ENCODE measurements at regions not wholly inside any gene's neighbourhood (a gene's known extent, or its start where the extent isn't known, plus 50 kb on each side); places are given as distances from the start of the nearest gene placed in this dataset.

DNA sequence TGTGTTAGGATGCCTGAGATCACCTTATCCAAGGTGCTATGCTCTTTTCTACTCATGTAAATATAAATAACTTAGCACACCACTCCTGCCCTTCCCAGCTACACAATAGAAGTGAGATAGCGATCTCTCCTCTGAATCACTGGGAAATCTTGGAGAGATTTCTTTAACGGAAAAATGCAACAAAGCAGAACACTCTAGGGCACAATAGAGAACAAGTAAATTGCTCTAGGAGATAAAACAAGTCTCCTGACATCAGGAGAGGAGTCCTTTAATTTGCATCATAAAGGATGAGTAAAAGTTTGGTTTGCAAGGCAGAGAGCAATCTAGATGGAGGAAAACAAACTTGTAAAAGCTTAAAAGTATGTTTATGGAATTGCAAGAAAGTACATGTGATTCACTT lies 224.1 kb downstream of the PAX3 start:
- DNase-seq (no peak), ATAC-seq (no peak)

DNA sequence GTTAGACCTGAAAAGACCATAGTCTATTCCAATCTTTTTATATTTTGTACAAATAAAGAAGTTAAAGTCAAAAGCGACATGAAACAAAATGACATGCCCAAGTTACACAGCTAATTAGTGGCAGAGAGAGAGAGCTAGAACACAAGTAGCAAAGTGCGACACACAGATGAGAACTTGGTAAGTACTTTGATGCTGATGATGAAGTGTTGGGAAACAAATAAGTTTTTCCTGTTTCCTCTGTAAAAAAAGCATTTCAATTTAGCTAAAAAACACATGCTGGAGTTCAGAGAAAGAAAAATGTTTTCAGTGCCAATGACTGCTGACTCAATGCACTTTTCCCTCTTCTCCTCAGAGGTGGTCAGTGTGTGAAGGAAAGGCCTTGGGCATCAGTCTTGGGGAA lies 226.9 kb downstream of the PAX3 start:
- ATAC-seq = no peak
- DNase-seq = no peak
- intact Hi-C loops (cut with micrococcal nuclease) = no loop called here

More for the DNA sequence above, 224.1 kb downstream of the PAX3 start:
- intact Hi-C loops (cut with micrococcal nuclease) = no loop called here

DNA sequence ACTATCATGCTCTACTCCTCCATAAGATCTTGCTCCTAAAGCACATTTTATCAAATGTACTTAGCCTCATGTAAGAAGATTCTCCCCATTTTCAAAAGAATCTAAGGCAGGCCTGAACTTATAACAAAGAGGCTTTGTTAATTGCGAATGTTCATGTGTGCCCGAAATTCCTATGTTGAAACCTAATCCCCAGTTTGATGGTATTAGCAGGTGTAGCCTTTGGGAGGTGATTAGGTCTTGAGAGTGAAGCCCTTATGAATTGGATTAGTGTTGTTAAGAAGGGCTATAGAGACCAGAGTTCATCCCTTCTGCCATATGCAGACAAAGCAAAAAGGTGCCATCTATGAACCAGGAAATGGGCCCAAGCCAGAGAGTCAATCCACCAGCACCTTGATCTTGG lies 234.5 kb downstream of the PAX3 start:
- DNase-seq (no peak), ATAC-seq (no peak)
- intact Hi-C loops (cut with micrococcal nuclease) = no loop called here

DNA sequence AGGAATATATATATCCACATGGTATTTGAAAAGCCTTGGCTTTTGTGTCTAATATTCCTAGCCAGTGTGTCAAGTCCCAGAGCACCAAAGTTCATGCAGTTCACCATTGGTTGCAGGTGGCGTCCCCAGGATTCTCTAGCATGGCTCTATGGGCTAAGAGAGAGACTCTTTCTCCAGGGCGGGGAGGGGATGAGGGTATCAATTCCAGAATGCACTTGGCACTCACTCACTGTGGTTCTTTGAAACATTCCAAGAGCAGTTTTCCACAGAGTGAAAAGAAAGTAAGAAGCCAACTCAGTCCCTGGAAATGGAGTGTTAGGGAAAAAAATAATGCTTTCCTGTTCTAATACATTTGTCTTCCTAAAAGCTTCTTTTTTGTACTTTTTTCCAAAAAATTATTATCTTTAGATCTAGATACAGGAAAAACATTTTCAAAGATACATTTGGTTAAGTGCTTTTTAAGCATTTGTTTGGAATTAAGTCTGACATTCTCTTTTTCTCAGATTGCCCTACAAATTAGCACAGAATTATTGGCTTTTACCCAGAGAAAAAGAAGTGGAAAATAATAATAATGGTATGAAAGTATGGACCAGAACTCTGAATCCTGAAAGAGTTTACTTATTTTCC lies 239.9 kb downstream of the PAX3 start:
- ATAC-seq (peak; percentile 48), DNase-seq (no peak)
- intact Hi-C loops (cut with micrococcal nuclease) = loop anchor here (5.0 kb wide), 1 partner anchor 258 kb away; no protein-coding TSS in a partner anchor

DNA sequence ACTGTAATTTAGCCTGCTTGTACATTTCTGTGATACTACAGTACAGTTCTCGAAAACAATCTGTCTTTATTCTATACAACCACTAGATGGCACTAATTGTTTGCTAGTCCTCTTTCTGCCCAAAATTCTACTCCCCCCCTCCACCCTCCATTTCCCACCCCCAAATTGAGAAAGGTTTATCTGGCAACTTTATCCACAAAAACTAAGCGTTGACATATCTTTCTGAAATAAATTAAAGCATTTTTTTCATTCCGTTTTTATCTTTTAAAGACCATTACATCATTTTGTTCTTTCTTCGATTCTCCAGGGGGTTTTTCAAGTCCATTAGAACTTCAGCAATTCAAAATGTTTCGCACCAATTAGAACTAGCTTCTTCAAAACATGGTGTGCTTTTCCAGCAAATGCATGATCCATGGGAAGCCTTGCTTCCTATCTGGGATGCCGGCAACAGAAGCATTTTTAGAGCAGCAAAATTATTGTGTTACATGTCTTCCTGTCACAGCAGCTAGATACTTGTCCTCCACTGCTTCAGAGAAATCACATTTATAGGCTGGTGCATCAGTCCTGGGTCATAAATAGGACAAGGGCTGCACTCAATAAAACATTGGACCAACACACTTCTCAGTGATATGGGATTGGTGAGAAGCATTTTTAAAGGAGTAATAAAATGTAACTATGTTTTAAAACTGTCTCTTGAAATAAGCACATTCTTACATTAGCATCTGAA lies 241.3 kb downstream of the PAX3 start:
- intact Hi-C loops (cut with micrococcal nuclease) = loop anchor here (5.0 kb wide), 1 partner anchor 260 kb away; no protein-coding TSS in a partner anchor
- DNase-seq (no peak), ATAC-seq (peak; percentile 81)

DNA sequence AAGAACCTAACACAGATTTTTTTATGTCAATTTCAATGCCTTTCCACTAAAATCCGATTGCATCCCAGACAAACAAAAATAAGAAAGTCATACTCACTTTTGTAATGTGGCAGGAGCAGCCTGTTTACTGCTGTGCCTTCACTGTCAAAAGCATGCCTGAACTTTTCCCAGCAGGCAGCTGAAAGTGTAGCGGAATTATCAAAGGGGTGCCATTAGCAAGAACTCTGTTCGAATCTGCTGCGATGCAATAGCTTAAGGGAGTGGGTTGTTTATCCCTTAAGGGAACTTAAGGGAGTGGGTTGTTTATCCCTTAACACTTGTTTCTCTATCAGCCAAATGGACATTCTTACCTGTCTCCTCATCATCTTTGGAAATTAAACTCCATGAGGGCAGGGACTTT lies 243.5 kb downstream of the PAX3 start:
- ATAC-seq = no peak
- intact Hi-C loops (cut with micrococcal nuclease) = loop anchor here (5.0 kb wide), 1 partner anchor 262 kb away; no protein-coding TSS in a partner anchor

DNA sequence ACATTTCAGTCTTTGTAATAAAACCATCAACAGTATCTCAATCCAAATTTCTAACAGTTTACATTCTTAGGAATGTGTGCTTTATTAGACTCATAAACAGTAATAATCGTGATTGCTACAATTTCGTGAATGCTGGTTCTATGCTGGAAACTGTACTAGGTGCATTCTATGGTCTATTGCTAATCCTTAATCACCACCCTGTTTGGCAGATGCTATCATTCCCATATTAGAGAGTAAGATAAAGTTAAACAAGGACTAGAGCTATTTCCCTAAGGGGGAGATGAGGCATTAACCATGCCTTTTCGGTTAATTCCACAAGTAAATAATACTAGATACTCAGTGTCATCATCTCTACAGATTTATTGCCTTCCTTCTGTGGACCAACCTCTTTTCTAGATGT lies 244.0 kb downstream of the PAX3 start:
- intact Hi-C loops (cut with micrococcal nuclease) = loop anchor here (5.0 kb wide), 1 partner anchor 262 kb away; no protein-coding TSS in a partner anchor
- ATAC-seq (no peak), DNase-seq (no peak)

More for the DNA sequence above, 243.5 kb downstream of the PAX3 start:
- DNase-seq = no peak

DNA sequence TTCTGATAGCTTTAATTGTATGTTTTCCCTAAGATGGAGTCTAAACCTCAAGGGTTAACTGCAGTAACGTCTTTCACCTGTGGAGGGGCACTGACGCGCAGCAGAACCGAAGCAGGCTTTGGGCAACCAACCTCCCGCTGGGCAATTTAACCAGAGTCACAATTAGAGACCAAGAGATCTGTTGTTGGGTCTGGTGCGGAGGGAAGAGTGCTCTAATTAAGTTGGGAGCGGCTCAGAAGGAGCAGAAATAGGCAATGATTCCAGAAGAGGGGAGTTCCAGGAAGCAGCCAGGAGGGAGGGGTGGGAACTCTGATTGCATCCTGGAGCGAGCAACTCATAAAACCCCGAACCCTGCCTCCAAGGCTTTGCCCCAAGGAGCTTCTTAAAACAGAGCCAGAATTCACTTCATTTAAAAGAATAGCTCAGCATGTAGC lies 245.8 kb downstream of the PAX3 start:
- intact Hi-C loops (cut with micrococcal nuclease) = no loop called here
- no peak for ATAC-seq
- DNase-seq = no peak

DNA sequence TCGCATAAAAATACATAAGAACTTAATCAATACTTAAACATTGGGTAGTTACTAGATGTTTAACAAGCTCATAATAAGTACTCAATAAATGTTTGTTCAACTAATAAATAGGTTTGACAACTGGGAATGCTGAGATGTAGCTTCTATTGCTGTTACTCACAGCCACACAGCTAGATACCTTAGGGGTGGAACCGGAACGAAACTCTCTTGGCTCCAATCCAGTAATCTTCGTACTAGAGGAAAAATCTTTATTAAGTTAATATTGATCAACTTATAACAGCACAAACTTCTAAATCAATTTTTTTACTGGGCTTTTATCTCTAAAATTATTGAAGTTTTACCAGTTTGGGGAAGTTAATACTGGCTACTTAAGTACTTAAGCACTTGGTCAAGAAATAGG lies 247.8 kb downstream of the PAX3 start:
- DNase-seq (no peak), ATAC-seq (no peak)
- intact Hi-C loops (cut with micrococcal nuclease) = no loop called here

DNA sequence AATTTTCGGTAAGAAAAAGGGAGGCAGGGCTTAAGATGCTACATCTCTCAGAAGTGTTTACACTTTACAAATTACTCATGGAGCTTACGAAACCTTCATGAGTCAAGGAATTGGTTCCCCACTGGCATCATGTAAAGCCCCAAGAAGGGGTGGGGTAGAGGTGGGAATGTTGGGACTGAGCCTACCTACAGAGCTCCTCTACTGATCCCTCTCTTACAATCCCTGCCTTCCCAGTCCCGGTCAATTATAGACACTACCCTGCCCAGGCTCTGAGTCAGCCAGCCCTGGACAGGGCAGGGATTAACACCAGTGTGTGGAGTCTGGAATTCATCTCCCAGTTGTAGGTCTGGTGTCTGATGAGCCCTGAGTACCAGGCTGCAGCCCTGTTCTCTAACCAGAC lies 248.9 kb downstream of the PAX3 start:
- DNase-seq (no peak), ATAC-seq (no peak)
- intact Hi-C loops (cut with micrococcal nuclease) = loop anchor here (10.0 kb wide), 1 partner anchor 555 kb away; no protein-coding TSS in a partner anchor

DNA sequence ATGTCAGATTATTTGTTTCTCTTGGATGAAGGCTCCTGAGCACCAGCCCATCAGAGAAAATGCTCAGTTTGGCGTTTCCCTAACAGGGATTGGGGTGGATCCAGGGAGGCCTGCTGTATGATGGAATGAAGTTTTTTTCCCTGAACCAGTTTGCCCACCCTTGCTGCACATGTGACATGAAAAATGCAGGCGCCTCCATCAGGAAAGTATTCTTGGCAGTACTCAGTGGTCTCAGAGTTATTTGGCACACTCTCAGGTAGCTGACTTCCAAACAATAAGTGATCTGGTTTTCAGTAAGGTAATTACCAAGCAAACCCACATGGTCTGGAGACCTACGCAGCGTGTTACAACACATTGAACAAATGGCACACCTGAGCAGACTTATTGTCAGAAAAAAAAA lies 254.9 kb downstream of the PAX3 start:
- intact Hi-C loops (cut with micrococcal nuclease) = loop anchor here (10.0 kb wide), 1 partner anchor 561 kb away; no protein-coding TSS in a partner anchor

DNA sequence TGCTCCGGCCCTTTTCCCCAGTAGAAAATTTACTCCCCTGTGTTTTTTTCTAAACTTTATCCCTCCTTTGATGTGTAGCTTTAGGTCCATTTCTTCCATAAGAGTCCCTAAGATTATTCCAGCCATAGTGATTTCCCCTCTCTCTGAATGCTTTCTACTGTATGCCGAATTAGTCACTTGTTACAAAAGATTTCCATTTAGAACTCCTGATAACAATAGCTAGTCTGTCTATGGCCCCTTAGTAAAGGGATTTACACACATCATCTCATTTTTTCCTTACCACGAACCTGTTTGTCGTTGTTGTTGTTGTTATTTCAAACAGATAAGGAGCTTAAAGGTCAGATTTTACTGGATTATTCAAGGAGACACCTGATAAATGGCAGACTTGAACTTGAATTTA lies 256.1 kb downstream of the PAX3 start:
- intact Hi-C loops (cut with micrococcal nuclease) = loop anchor here (10.0 kb wide), 1 partner anchor 562 kb away; no protein-coding TSS in a partner anchor
- ATAC-seq (no peak), DNase-seq (no peak)

More for the DNA sequence above, 254.9 kb downstream of the PAX3 start:
- ATAC-seq (no peak), DNase-seq (no peak)

DNA sequence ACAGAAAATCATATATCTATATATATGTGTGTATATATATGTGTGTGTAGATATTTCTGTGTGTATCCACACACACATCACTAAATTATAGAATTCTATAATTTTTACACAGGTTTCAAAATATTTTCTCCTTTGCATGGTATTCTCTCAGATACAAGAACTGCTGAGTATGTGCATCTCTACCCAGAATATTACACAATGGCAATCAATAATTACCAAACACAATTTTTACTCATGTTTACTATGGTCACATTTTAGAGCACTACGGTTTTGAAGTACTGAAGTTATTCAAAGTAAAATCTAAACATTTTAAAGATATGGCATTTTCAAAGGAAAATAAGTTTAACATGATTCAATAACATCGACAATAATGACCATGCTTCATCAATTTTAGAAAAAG lies 258.5 kb downstream of the PAX3 start:
- intact Hi-C loops (cut with micrococcal nuclease) = loop anchor here (10.0 kb wide), 1 partner anchor 564 kb away; no protein-coding TSS in a partner anchor
- DNase-seq (no peak), ATAC-seq (no peak)

DNA sequence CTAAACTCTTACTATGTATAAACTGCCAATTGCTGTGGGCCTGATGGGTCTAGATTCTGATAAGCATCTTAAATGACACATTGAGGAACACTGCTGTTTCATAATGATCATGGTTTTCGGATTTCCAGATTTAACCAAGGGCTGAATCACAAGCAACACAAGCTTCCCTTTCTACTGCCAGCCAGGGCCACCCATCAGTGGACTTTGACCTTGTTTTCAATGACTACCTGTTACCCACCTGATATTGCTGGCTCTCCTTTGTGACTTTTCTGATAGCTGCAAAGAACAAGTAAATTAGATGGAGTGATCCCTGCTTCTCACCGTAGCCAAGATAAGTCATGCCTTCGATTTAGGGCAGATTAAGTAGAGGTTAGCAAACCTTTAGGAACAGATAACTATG lies 259.0 kb downstream of the PAX3 start:
- intact Hi-C loops (cut with micrococcal nuclease) = loop anchor here (10.0 kb wide), 1 partner anchor 565 kb away; no protein-coding TSS in a partner anchor
- no peak for ATAC-seq
- no peak for DNase-seq

DNA sequence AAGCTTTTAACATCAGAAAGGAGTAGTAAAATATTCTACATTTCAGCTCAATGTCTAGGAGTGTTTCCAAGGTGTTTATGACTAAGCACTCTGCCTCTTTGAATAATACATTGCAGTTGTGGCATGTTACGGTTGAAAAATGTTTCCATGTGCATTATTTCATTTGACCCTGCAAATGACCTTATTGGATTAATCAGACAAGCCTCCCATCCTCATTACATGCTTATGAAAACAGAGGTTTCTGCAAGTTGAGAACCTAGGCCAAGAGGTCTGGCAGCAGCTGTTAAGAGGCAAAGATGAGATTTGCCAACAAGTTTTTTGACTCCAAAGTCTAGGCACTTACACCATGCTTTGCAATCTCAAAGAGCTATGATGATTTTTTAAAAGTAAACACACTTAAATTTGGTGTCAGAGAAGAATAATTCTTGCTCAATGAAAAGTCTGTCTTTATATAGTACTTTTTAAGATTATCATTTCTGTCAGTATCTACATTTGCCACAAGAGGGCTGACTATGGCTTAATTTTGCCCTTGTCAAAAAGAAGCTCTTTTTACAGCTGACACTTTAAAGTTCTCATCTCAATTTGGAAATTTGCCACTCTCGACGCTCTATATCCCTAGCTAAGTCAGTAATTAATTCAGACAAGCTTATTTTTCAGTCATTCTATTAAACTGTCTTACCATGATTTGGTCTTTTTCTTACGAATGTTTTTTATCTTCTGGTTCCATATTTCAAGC lies 260.6 kb downstream of the PAX3 start:
- ATAC-seq (peak; percentile 24), DNase-seq (no peak)
- intact Hi-C loops (cut with micrococcal nuclease) = no loop called here

DNA sequence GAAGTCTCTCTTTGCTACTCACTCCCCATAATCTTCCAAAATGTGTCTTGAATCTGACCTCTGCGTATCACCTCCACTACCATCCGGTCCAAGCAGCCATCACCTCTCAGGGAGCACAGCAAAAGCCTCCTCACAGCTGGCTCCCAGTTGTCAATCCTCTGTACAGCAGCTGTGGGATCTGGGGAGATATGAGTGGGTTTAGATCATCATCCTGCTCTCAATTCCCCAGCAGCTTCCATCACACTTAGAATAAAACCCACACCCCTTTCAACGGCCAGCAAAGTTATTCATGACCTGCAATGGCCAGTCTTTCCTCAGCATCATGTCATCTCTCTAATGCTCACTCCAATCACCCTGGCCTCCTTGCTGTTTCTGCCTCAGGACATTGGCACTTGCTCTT lies 261.6 kb downstream of the PAX3 start:
- no peak for ATAC-seq
- intact Hi-C loops (cut with micrococcal nuclease) = no loop called here
- no peak for DNase-seq

DNA sequence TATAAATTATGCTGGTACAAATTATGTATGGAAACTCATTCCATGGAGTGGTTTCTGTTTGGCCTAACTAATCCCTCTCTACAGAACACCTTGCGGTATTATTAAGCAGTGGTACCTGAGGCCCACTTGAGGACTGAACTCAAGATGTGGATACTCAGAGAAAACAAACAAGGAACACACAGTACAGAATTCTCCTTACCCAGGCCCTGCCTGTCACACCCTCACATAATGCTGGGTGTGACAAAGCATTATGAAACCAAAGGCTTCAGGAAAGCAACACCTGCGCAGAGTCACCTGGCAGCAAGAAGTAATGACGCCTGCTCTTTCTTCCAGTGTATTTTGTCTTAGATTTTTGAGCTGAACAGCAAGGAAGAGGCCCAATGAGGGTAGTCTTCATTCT lies 264.7 kb downstream of the PAX3 start:
- no peak for DNase-seq
- intact Hi-C loops (cut with micrococcal nuclease) = no loop called here
- ATAC-seq = no peak

DNA sequence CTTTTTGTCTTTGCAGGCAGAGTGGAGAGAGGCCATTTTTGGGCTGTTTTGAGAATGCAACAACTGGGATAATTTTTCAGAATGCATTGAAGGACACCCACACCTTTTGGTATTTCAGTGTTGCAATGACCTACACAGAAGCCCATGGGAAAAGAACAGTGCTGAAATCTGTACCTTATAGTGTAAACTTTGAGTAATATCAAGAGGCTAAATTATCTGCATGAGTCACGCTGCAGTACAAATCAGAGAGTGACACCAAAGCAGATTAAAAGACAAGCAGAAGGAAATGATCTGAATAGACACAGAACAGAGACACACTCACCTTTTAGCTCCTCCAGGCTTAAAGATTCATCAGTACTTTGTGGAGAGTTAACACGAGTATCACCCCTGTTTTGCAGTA lies 265.3 kb downstream of the PAX3 start:
- intact Hi-C loops (cut with micrococcal nuclease) = no loop called here
- ATAC-seq = no peak

DNA sequence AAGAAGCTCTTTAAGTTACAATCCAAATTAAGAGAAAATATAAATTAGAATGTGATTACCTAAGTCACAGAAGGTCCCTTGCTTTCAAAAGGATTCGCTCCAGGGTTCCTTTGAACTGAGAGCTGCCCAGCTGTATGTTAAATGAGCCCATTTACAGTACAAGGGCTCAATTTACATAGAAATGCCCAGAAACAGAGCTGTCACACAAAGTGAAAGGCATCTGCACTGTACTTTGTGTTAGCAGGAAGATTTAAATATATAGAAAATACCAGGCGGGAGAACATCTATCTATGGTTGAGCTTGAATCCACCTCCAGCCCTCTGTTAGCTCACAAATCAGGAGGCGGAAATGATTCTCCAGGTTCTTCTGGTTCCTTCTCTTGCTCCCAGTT lies 272.9 kb downstream of the PAX3 start:
- no peak for ATAC-seq
- intact Hi-C loops (cut with micrococcal nuclease) = no loop called here
- no peak for DNase-seq

More for the DNA sequence above, 265.3 kb downstream of the PAX3 start:
- no peak for DNase-seq
